IMR-90 (cell line): ENCODE measurements at regions not wholly inside any gene's neighbourhood (a gene's known extent, or its start where the extent isn't known, plus 50 kb on each side); places are given as distances from the start of the nearest gene placed in this dataset.

Source experiments
- ATAC-seq: fragments of 200-7000 bp; cut with Tn5 transposase; 2 replicates; pipeline ENCODE4 v1.9.1; 2020; ENCODE audit warnings: low read depth, mild to moderate bottlenecking, moderate library complexity
- BruUV-seq: library from RNA; stranded (reverse); fragments of 400-500 nt; replicated peaks from 2 replicates; lab custom pipeline; 2021; lab: Mats Ljungman, UMichigan
- CTCF ChIA-PET: fragments of 300-600 bp; formaldehyde crosslinking; extraction: SDS; loops from one replicate; lab custom pipeline; 2021; ENCODE audit warnings: antibody characterized with exemption; lab: Yijun Ruan, JAX
- POLR2A ChIA-PET: fragments of 300-600 bp; sonication (Branson Sonifier 250); formaldehyde crosslinking; loops from one replicate; lab custom pipeline; 2022; ENCODE audit warnings: antibody characterized with exemption; ENCODE audit not compliant: unreplicated experiment; lab: Charles Lee
- DNase-seq: peaks from one replicate; pipeline ENCODE4 v3.0.0; 2013
- H2AFZ ChIP-seq: replicated peaks from 2 replicates; pipeline ENCODE3; 2013; ENCODE audit warnings: low read length, mild to moderate bottlenecking; ENCODE audit not compliant: poor library complexity
- H2AK5ac ChIP-seq: 2 replicates; pipeline ENCODE4 v1.6.1; 2013; ENCODE audit warnings: low read depth, low read length, inconsistent platforms
- H2AK9ac ChIP-seq: replicated peaks from 2 replicates; pipeline ENCODE3; 2013; ENCODE audit warnings: mild to moderate bottlenecking, low read depth, low read length, moderate library complexity; ENCODE audit not compliant: poor library complexity
- H2BK120ac ChIP-seq: 2 replicates; pipeline ENCODE4 v1.6.1; 2013; ENCODE audit warnings: low read depth, low read length, inconsistent platforms
- H2BK15ac ChIP-seq: 3 replicates; pipeline ENCODE4 v1.6.1; 2013; ENCODE audit warnings: low read depth, low read length, inconsistent platforms
- H2BK20ac ChIP-seq: 2 replicates; pipeline ENCODE4 v1.6.1; 2013; ENCODE audit warnings: low read depth, mild to moderate bottlenecking, inconsistent platforms, low read length, moderate library complexity
- H2BK5ac ChIP-seq: 2 replicates; pipeline ENCODE4 v1.6.1; 2013; ENCODE audit warnings: mild to moderate bottlenecking, low read depth, low read length, inconsistent platforms; ENCODE audit not compliant: poor library complexity, severe bottlenecking
- H3K14ac ChIP-seq: replicated peaks from 2 replicates; pipeline ENCODE4 v1.6.1; 2013; ENCODE audit warnings: low read depth, low read length, inconsistent platforms
- H3K18ac ChIP-seq: 2 replicates; pipeline ENCODE4 v1.6.1; 2013; ENCODE audit warnings: low read depth, low read length, control low read depth
- H3K23ac ChIP-seq: 2 replicates; pipeline ENCODE4 v1.6.1; 2013; ENCODE audit warnings: low read depth, low read length, inconsistent platforms
- H3K27ac ChIP-seq: 2 replicates; pipeline ENCODE4 v1.5.1; 2013; ENCODE audit warnings: mild to moderate bottlenecking, control low read depth, low read length; ENCODE audit not compliant: insufficient read depth
- H3K27me3 ChIP-seq: 2 replicates; pipeline ENCODE4 v1.6.1; 2013; ENCODE audit warnings: low read length; ENCODE audit not compliant: control insufficient read depth, insufficient read depth
- H3K36me3 ChIP-seq: 2 replicates; pipeline ENCODE4 v1.6.1; 2013; ENCODE audit warnings: low read length, mixed read lengths; ENCODE audit not compliant: control insufficient read depth, insufficient read depth
- H3K4ac ChIP-seq: 2 replicates; pipeline ENCODE4 v1.6.1; 2013; ENCODE audit warnings: low read depth, low read length, inconsistent platforms
- H3K4me1 ChIP-seq: 2 replicates; pipeline ENCODE4 v1.6.1; 2013; ENCODE audit warnings: low read length, mixed read lengths; ENCODE audit not compliant: control insufficient read depth, insufficient read depth
- H3K4me2 ChIP-seq: 2 replicates; pipeline ENCODE4 v1.6.1; 2013; ENCODE audit warnings: low read depth, mild to moderate bottlenecking, control low read depth, low read length, moderate library complexity
- H3K4me3 ChIP-seq: 2 replicates; pipeline ENCODE4 v1.5.1; 2013; ENCODE audit warnings: low read depth, mild to moderate bottlenecking, control low read depth, low read length, moderate library complexity; ENCODE audit not compliant: insufficient read depth
- H3K56ac ChIP-seq: 2 replicates; pipeline ENCODE4 v1.6.1; 2013; ENCODE audit warnings: low read length, inconsistent platforms; ENCODE audit not compliant: insufficient read depth; ENCODE audit errors: extremely low read depth
- H3K79me1 ChIP-seq, 2 experiments: 2 replicates each; pipeline ENCODE4 v1.6.1; 2013; ENCODE audit warnings: low read length in 2 of 2, inconsistent platforms in 1 of 2, low read depth in 1 of 2
- H3K9ac ChIP-seq: 2 replicates; pipeline ENCODE4 v1.6.1; 2013; ENCODE audit warnings: low read depth, low read length, control low read depth
- H3K9me1 ChIP-seq: 2 replicates; pipeline ENCODE4 v1.6.1; 2013; ENCODE audit warnings: low read length, inconsistent platforms; ENCODE audit not compliant: insufficient read depth
- H3K9me3 ChIP-seq: 2 replicates; pipeline ENCODE4 v1.6.1; 2013; ENCODE audit warnings: low read length; ENCODE audit not compliant: control insufficient read depth, insufficient read depth
- H4K20me1 ChIP-seq: 2 replicates; pipeline ENCODE4 v1.6.1; 2013; ENCODE audit warnings: low read length, inconsistent platforms; ENCODE audit not compliant: insufficient read depth
- H4K5ac ChIP-seq: 2 replicates; pipeline ENCODE4 v1.6.1; 2013; ENCODE audit warnings: mild to moderate bottlenecking, low read depth, low read length, control low read depth
- H4K8ac ChIP-seq, 2 experiments: 2 replicates each; pipeline ENCODE4 v1.6.1; 2013; ENCODE audit warnings: low read depth in 2 of 2, low read length in 2 of 2, control low read depth in 1 of 2, inconsistent platforms in 1 of 2
- H4K91ac ChIP-seq: 2 replicates; pipeline ENCODE4 v1.6.1; 2013; ENCODE audit warnings: low read depth, low read length, inconsistent platforms; ENCODE audit not compliant: insufficient read depth
- BHLHE40 ChIP-seq: fragments of 150-350 bp; IDR thresholded peaks from 2 replicates; pipeline ENCODE4 v1.6.1; 2016; ENCODE audit warnings: mild to moderate bottlenecking, low read depth, low read length
- CEBPB ChIP-seq: IDR thresholded peaks from 2 replicates; pipeline ENCODE4 v1.6.1; 2012; ENCODE audit warnings: low read depth, low read length, improper control_type of control experiment
- CHD1 ChIP-seq: IDR thresholded peaks from 2 replicates; pipeline ENCODE4 v1.6.1; 2012; ENCODE audit warnings: low read depth, low read length, improper control_type of control experiment
- ELK1 ChIP-seq: fragments of 150-350 bp; IDR thresholded peaks from 2 replicates; pipeline ENCODE4 v1.6.1; 2016; ENCODE audit warnings: low read depth, mild to moderate bottlenecking, low read length, moderate library complexity, borderline replicate concordance
- FOS ChIP-seq: fragments of 150-350 bp; IDR thresholded peaks from 2 replicates; pipeline ENCODE4 v1.6.1; 2016; ENCODE audit warnings: low read depth, low read length
- MAFK ChIP-seq: IDR thresholded peaks from 2 replicates; pipeline ENCODE4 v1.6.1; 2012; ENCODE audit warnings: low read depth, low read length, improper control_type of control experiment
- MAZ ChIP-seq: IDR thresholded peaks from 2 replicates; pipeline ENCODE4 v1.6.1; 2012; ENCODE audit warnings: low read depth, mild to moderate bottlenecking, low read length, improper control_type of control experiment, moderate library complexity, borderline replicate concordance
- MXI1 ChIP-seq: IDR thresholded peaks from 2 replicates; pipeline ENCODE4 v1.6.1; 2012; ENCODE audit warnings: low read depth, mild to moderate bottlenecking, low read length, moderate library complexity, borderline replicate concordance
- POLR2A ChIP-seq: IDR thresholded peaks from 2 replicates; pipeline ENCODE4 v1.6.1; 2012; ENCODE audit warnings: mild to moderate bottlenecking, low read depth, low read length
- RAD21 ChIP-seq: IDR thresholded peaks from 2 replicates; pipeline ENCODE4 v1.6.1; 2012; ENCODE audit warnings: low read length, improper control_type of control experiment
- RCOR1 ChIP-seq: IDR thresholded peaks from 2 replicates; pipeline ENCODE4 v1.6.1; 2012; ENCODE audit warnings: mild to moderate bottlenecking, low read length, improper control_type of control experiment; ENCODE audit not compliant: insufficient replicate concordance
- RFX5 ChIP-seq: IDR thresholded peaks from 2 replicates; pipeline ENCODE4 v1.8.0; 2012; ENCODE audit warnings: low read depth, mild to moderate bottlenecking, low read length, moderate library complexity
- SMC3 ChIP-seq: fragments of 150-350 bp; IDR thresholded peaks from 2 replicates; pipeline ENCODE4 v1.6.1; 2016; ENCODE audit warnings: low read depth, mild to moderate bottlenecking, antibody characterized with exemption, low read length, moderate library complexity
- WGBS, 2 experiments: methylation state at CpG; one replicate each; pipeline versions ENCODE4 v1.1.5 to v1.1.7; 2013; ENCODE audit warnings: missing lambda C conversion rate in 2 of 2; ENCODE audit not compliant: insufficient read length in 1 of 2; ENCODE audit errors: extremely low coverage in 2 of 2; 5-methylcytosine and 5-hydroxymethylcytosine counted together
- dilution Hi-C: fragments of 300-500 bp; cut with HindIII; formaldehyde crosslinking; loops from one replicate; pipeline ENCODE4 v1.14.3; 2018; ENCODE audit warnings: low sequenced_read_pairs; ENCODE audit not compliant: unreplicated experiment
- in situ Hi-C: fragments of 300-500 bp; cut with MboI; formaldehyde crosslinking; loops from 3 replicates; pipeline ENCODE4 v1.14.3; 2019; ENCODE audit warnings: low sequenced_read_pairs, inconsistent platforms, mixed read lengths
- intact Hi-C: fragments of 100-400 bp; cut with micrococcal nuclease; formaldehyde crosslinking; loops from 2 replicates; pipeline ENCODE4 v1.10.0; 2022
- TF ChIP-seq, protein P1 (sequence below): conservative IDR thresholded peaks from 2 replicates; pipeline ENCODE4 v1.5.1; 2012; ENCODE audit warnings: mild to moderate bottlenecking, low read depth, low read length, improper control_type of control experiment
- TF ChIP-seq, protein P2 (sequence below): fragments of 150-350 bp; IDR thresholded peaks from 2 replicates; pipeline ENCODE4 v1.6.1; 2017; ENCODE audit warnings: mild to moderate bottlenecking, antibody characterized with exemption, low read length, low read depth

DNA sequence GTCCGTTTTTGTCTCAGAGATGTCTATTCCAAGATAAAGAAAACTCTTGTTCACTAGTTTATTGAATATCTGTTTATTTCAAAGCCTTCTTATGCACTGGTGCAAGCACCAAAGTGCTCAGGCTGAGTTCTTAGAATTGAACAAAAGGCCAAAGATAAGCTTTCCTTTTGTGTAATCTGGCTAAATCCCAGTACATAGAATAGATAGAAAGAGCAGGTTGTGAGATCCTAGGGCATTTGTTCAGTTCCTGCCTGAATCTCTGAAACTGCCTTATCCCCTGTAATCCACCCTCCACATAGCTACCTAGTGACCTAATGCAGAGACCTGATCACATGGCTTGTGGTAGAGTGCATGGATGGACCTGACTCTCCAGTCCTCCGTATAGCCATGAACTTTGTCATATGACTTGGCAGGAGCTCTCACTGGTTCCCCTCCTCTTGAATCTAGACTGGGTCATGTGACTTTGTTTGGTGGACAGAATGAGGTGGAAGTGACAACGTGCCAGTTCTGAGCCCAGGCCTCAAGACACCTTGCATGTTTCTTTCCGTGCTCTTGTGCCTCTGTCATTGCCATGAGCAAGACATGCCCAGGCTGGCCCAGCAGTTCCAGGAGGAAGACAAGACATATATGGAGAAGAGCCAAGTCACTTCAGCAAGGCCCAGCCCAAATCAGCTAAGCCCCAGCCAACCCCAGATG, 139.3 kb upstream of the SHB start:
- BruUV-seq = no TSS peak
- Histone ChIP-seq H4K20me1 (no peaks in the 10 kb centered on the region), H3K14ac (no peak overlapping the region), H2AK9ac (no peak overlapping the region), H2AFZ (no peak overlapping the region), H2BK15ac (no peak overlapping the region), H3K27ac (no peak overlapping the region), H3K9me3 (peaks cover 6% of the 10 kb centered on the region), H3K9me1 (no peaks in the 10 kb centered on the region), H4K5ac (no peak overlapping the region), H3K23ac (no peak overlapping the region), H3K18ac (no peak overlapping the region), H3K27me3 (peaks cover 20% of the 10 kb centered on the region), H3K9ac (no peak overlapping the region), H3K4me2 (no peak overlapping the region), H3K36me3 (no peaks in the 10 kb centered on the region), H3K4ac (no peak overlapping the region), H3K79me1 (no peaks in the 10 kb centered on the region), H3K4me1 (no peaks in the 10 kb centered on the region), H2BK20ac (no peak overlapping the region), H2BK120ac (no peak overlapping the region), H4K91ac (no peak overlapping the region), H3K4me3 (no peak overlapping the region), H4K8ac (no peak overlapping the region), H3K56ac (no peak overlapping the region), H2AK5ac (no peak overlapping the region), H2BK5ac (no peak overlapping the region)
- intact Hi-C loops = no loop called here
- TF ChIP-seq RAD21 (no peak), BHLHE40 (no peak), RCOR1 (no peak), MXI1 (no peak), MAFK (no peak), SMC3 (no peak), RFX5 (no peak), CHD1 (no peak), MAZ (no peak), CEBPB (no peak), POLR2A (no peak), FOS (no peak), ELK1 (no peak)
- TF ChIP-seq, protein P1, sequence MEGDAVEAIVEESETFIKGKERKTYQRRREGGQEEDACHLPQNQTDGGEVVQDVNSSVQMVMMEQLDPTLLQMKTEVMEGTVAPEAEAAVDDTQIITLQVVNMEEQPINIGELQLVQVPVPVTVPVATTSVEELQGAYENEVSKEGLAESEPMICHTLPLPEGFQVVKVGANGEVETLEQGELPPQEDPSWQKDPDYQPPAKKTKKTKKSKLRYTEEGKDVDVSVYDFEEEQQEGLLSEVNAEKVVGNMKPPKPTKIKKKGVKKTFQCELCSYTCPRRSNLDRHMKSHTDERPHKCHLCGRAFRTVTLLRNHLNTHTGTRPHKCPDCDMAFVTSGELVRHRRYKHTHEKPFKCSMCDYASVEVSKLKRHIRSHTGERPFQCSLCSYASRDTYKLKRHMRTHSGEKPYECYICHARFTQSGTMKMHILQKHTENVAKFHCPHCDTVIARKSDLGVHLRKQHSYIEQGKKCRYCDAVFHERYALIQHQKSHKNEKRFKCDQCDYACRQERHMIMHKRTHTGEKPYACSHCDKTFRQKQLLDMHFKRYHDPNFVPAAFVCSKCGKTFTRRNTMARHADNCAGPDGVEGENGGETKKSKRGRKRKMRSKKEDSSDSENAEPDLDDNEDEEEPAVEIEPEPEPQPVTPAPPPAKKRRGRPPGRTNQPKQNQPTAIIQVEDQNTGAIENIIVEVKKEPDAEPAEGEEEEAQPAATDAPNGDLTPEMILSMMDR = no peak
- TF ChIP-seq, protein P2, sequence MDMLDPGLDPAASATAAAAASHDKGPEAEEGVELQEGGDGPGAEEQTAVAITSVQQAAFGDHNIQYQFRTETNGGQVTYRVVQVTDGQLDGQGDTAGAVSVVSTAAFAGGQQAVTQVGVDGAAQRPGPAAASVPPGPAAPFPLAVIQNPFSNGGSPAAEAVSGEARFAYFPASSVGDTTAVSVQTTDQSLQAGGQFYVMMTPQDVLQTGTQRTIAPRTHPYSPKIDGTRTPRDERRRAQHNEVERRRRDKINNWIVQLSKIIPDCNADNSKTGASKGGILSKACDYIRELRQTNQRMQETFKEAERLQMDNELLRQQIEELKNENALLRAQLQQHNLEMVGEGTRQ = no peak
- ATAC-seq (no peak), DNase-seq (no peak)
- dilution Hi-C loops = no loop called here
- in situ Hi-C loops = no loop called here
- CTCF ChIA-PET = no interaction called here
- 83% methylated on average over 1 of the region's 4 CpGs; no CpG with 5 or more reads in 1 of the 2 experiments for WGBS, 2 experiments
- POLR2A ChIA-PET = no interaction called here
